GM18858 (cell line): ENCODE measurements at regions not wholly inside any gene's neighbourhood (a gene's known extent, or its start where the extent isn't known, plus 50 kb on each side); places are given as distances from the start of the nearest gene placed in this dataset.

Experiments used
- ATAC-seq: cut with Tn5 transposase; IDR thresholded peaks from one replicate; pipeline ENCODE4 v1.9.1; 2021; ENCODE audit not compliant: unreplicated experiment

GRCh38 chr22:46065691-46066454, 84.5 kb upstream of the PPARA start:
- no peak for ATAC-seq

GRCh38 chr22:46066691-46067090, 83.6 kb upstream of the PPARA start:
- ATAC-seq, result no peak

GRCh38 chr22:46067159-46068111, 82.9 kb upstream of the PPARA start:
- ATAC-seq, result no peak

GRCh38 chr22:46068181-46068592, 82.1 kb upstream of the PPARA start:
- ATAC-seq, result no peak

- no peak for ATAC-seq
These were observed 81.5 kb upstream of the PPARA start for GRCh38 chr22:46068593-46069491.

GRCh38 chr22:46069521-46070214, 80.7 kb upstream of the PPARA start:
- no peak for ATAC-seq

- ATAC-seq, result no peak
These were observed 80.0 kb upstream of the PPARA start for GRCh38 chr22:46070215-46070802.

GRCh38 chr22:46070803-46071450, 79.4 kb upstream of the PPARA start:
- ATAC-seq, result no peak

- ATAC-seq, result no peak
These were observed 78.7 kb upstream of the PPARA start for GRCh38 chr22:46071451-46072109.

GRCh38 chr22:46072110-46072881, 78.0 kb upstream of the PPARA start:
- no peak for ATAC-seq

- ATAC-seq, result no peak
These were observed 77.2 kb upstream of the PPARA start for GRCh38 chr22:46072981-46073682.

- no peak for ATAC-seq
These were observed 76.4 kb upstream of the PPARA start for GRCh38 chr22:46073683-46074504.

- no peak for ATAC-seq
These were observed 75.4 kb upstream of the PPARA start for GRCh38 chr22:46074771-46075551.

GRCh38 chr22:46075764-46076531, 74.4 kb upstream of the PPARA start:
- ATAC-seq, result no peak

- ATAC-seq, result no peak
These were observed 73.5 kb upstream of the PPARA start for GRCh38 chr22:46076651-46077339.
